ENCODE measurements at regions not wholly inside any gene's neighbourhood (a gene's known extent, or its start where the extent isn't known, plus 50 kb on each side); places are given as distances from the start of the nearest gene placed in this dataset.

DNA sequence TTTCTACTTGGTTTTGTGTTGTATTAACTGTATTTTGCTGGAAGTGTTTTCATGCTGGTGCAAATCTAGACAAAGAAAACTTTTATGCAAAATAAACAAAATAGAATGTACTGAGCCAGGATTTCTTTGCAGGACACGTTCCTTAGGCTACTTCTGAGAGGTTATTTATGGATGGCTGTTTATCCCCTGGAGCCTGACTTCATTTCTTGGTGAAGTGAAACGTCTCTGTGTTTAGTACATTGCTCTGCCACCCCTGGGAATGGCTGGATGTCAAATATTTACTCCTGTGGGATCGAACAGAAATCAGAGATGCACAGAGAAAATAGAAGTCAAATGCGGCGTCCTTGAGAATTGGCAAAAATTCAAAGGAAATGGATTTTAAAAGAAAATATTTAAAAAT, 327.1 kb upstream of the MPDZ start:
- TF ChIP-seq EGR1 (IDR thresholded peaks at IDR 0.05): no peak
- TF ChIP-seq, protein P1, sequence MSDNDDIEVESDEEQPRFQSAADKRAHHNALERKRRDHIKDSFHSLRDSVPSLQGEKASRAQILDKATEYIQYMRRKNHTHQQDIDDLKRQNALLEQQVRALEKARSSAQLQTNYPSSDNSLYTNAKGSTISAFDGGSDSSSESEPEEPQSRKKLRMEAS (IDR thresholded peaks at IDR 0.05): no peak
- no peak for TF ChIP-seq ZBTB7A (IDR thresholded peaks at IDR 0.05; ENCODE audit: low read depth)
- TF ChIP-seq TAF1 (IDR thresholded peaks at IDR 0.05; ENCODE audit: low read depth): no peak
- TF ChIP-seq FOXM1 (IDR thresholded peaks at IDR 0.05; ENCODE audit: borderline replicate concordance, low read depth): no peak
- TF ChIP-seq CREB1 (IDR thresholded peaks at IDR 0.05; ENCODE audit: low read depth): no peak
- TF ChIP-seq, protein P2, sequence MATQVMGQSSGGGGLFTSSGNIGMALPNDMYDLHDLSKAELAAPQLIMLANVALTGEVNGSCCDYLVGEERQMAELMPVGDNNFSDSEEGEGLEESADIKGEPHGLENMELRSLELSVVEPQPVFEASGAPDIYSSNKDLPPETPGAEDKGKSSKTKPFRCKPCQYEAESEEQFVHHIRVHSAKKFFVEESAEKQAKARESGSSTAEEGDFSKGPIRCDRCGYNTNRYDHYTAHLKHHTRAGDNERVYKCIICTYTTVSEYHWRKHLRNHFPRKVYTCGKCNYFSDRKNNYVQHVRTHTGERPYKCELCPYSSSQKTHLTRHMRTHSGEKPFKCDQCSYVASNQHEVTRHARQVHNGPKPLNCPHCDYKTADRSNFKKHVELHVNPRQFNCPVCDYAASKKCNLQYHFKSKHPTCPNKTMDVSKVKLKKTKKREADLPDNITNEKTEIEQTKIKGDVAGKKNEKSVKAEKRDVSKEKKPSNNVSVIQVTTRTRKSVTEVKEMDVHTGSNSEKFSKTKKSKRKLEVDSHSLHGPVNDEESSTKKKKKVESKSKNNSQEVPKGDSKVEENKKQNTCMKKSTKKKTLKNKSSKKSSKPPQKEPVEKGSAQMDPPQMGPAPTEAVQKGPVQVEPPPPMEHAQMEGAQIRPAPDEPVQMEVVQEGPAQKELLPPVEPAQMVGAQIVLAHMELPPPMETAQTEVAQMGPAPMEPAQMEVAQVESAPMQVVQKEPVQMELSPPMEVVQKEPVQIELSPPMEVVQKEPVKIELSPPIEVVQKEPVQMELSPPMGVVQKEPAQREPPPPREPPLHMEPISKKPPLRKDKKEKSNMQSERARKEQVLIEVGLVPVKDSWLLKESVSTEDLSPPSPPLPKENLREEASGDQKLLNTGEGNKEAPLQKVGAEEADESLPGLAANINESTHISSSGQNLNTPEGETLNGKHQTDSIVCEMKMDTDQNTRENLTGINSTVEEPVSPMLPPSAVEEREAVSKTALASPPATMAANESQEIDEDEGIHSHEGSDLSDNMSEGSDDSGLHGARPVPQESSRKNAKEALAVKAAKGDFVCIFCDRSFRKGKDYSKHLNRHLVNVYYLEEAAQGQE (IDR thresholded peaks at IDR 0.05; ENCODE audit: low read depth): no peak
- TF ChIP-seq TEAD4 (IDR thresholded peaks at IDR 0.05): no peak
- TF ChIP-seq YY1 (IDR thresholded peaks at IDR 0.05; ENCODE audit: low read depth): no peak

DNA sequence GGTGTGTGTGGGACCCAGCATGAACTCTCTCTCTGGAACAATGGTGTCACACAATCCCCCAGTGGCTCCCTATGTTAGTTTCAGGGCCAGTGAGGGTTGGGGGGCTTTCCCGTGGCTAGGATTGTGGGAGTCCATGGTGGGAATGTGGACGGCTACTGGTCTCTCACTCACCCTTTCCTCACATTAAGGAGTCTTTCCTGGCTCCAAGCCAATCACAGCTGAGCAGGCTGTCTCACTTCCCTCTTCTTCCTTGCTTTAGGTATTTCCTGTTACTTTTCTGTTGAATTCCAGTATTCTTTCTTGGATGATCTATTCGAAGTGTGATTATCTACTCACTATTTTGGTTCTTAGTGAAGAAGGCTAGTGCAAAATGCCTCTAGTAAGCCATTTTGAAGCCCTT, 324.4 kb upstream of the MPDZ start:
- TF ChIP-seq TEAD4 (IDR thresholded peaks at IDR 0.05) (no peak), FOXM1 (IDR thresholded peaks at IDR 0.05; ENCODE audit: borderline replicate concordance, low read depth) (no peak), RAD21 (IDR thresholded peaks at IDR 0.05; ENCODE audit: low read depth) (no peak), CREB1 (IDR thresholded peaks at IDR 0.05; ENCODE audit: low read depth) (no peak), TCF12 (IDR thresholded peaks at IDR 0.05; ENCODE audit: low read depth) (no peak), CEBPB (IDR thresholded peaks at IDR 0.05) (no peak), ZBTB7A (IDR thresholded peaks at IDR 0.05; ENCODE audit: low read depth) (no peak), YY1 (IDR thresholded peaks at IDR 0.05; ENCODE audit: low read depth) (no peak), EP300 (IDR thresholded peaks at IDR 0.05; ENCODE audit: borderline replicate concordance) (no peak), NFIC (IDR thresholded peaks at IDR 0.05) (no peak), TAF1 (IDR thresholded peaks at IDR 0.05; ENCODE audit: low read depth) (no peak)
- TF ChIP-seq, protein P2 (IDR thresholded peaks at IDR 0.05; ENCODE audit: low read depth): no peak
- TF ChIP-seq, protein P1 (IDR thresholded peaks at IDR 0.05): no peak
- TF ChIP-seq, protein P3, sequence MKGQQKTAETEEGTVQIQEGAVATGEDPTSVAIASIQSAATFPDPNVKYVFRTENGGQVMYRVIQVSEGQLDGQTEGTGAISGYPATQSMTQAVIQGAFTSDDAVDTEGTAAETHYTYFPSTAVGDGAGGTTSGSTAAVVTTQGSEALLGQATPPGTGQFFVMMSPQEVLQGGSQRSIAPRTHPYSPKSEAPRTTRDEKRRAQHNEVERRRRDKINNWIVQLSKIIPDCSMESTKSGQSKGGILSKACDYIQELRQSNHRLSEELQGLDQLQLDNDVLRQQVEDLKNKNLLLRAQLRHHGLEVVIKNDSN (IDR thresholded peaks at IDR 0.05): no peak

DNA sequence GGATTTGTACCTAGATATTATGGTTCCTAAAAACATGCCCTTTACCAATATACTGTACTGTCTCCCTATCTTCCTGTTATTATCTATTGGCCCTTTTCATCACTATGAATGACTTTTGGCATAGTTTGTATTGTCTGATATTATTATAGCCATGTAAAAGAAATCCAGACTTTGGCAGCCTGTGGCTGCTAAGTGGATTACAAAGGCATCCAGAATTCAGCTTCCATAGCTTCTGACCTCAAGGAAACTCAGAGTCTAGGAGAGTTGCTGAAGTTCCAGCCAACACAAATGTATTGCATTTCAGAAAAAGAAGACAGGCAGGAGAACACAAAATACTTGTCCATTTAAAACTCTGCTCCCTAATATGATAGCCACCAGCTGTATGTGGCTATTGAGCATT, 319.2 kb upstream of the MPDZ start:
- TF ChIP-seq TAF1 (IDR thresholded peaks at IDR 0.05; ENCODE audit: low read depth) (no peak), NFIC (IDR thresholded peaks at IDR 0.05) (no peak), EP300 (IDR thresholded peaks at IDR 0.05; ENCODE audit: borderline replicate concordance) (no peak), EGR1 (IDR thresholded peaks at IDR 0.05) (no peak), TEAD4 (IDR thresholded peaks at IDR 0.05) (no peak), CEBPB (IDR thresholded peaks at IDR 0.05) (no peak), RAD21 (IDR thresholded peaks at IDR 0.05; ENCODE audit: low read depth) (no peak)
- TF ChIP-seq, protein P1 (IDR thresholded peaks at IDR 0.05): no peak
- TF ChIP-seq, protein P3 (IDR thresholded peaks at IDR 0.05): no peak

DNA sequence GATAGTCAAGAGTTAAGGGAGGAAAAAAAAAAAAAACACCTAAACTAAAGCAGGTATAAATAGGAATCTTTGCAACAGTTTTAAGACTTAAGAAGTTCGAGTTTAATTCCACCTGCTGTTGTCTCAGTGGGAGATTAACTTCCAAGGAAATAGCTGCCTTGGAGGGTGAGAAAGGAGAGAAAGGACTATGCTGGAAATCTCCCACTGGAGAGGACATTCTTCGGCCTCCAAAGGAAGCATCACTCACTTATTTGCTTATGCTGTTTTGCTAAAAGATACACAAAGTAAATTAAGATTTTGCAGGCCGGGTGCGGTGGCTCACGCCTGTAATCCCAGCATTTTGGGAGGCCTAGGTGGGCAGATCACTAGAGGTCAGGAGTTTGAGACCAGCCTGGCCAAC, 317.9 kb upstream of the MPDZ start:
- TF ChIP-seq, protein P2 (IDR thresholded peaks at IDR 0.05; ENCODE audit: low read depth): no peak
- TF ChIP-seq, protein P1 (IDR thresholded peaks at IDR 0.05): no peak
- no peak for TF ChIP-seq EGR1 (IDR thresholded peaks at IDR 0.05)
- TF ChIP-seq RAD21 (IDR thresholded peaks at IDR 0.05; ENCODE audit: low read depth): no peak
- TF ChIP-seq EP300 (IDR thresholded peaks at IDR 0.05; ENCODE audit: borderline replicate concordance): no peak
